Activated CD4-positive, alpha-beta T cell treated with anti-CD3 and anti-CD28 coated beads, Interleukin-2, amount 10 ng/mL, durations not matched to agents 7 days and 5 days (primary cell): ENCODE measurements at regions not wholly inside any gene's neighbourhood (a gene's known extent, or its start where the extent isn't known, plus 50 kb on each side); places are given as distances from the start of the nearest gene placed in this dataset.

ENCODE experiments used
- CTCF ChIA-PET: fragments of 350-600 bp; sonication (Branson Sonifier 250); formaldehyde crosslinking; loops from one replicate; lab custom pipeline; 2021; ENCODE audit warnings: antibody characterized with exemption; lab: Charles Lee
- POLR2A ChIA-PET: fragments of 350-600 bp; sonication (Branson Sonifier 250); formaldehyde crosslinking; loops from one replicate; lab custom pipeline; 2021; ENCODE audit warnings: antibody characterized with exemption; lab: Charles Lee
- DNase-seq: peaks from one replicate; pipeline ENCODE4 v3.0.0-alpha.2; 2020
- H3K27ac Mint-ChIP-seq: one replicate; pipeline ENCODE4 v1.8.0; 2021; ENCODE audit warnings: mild to moderate bottlenecking, moderate library complexity, mixed read lengths
- H3K27me3 Mint-ChIP-seq: one replicate; pipeline ENCODE4 v1.8.0; 2021; ENCODE audit warnings: mixed read lengths
- H3K36me3 Mint-ChIP-seq: one replicate; pipeline ENCODE4 v1.8.0; 2021; ENCODE audit warnings: low read depth, mixed read lengths
- H3K4me1 Mint-ChIP-seq: one replicate; pipeline ENCODE4 v1.8.0; 2021; ENCODE audit warnings: mixed read lengths
- H3K4me3 Mint-ChIP-seq: one replicate; pipeline ENCODE4 v1.8.0; 2021; ENCODE audit warnings: mild to moderate bottlenecking, moderate library complexity, mixed read lengths
- H3K9me3 Mint-ChIP-seq: one replicate; pipeline ENCODE4 v1.8.0; 2021; ENCODE audit warnings: mixed read lengths

DNA sequence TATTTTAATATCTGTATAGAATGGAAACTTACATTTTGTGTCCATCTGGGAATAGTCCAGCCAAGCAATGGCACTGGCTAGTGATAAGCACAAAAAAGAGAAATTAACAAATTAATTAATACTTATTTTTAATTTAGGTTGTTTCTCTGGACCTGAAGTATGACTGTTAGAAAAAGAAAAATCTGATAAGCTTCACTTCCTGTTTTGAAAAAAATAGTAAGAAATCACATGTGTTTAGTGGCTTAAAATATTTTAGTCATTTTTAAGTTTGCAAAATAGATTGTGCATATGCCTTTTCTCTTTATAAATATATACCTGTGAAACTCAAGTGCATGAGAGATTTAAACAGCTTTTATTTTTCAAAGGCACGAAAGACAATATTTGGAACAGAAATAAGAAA is 50.1 kb upstream of the CREB5 start:
- no peak overlapping the region for H3K4me3 Mint-ChIP-seq
- H3K4me1 Mint-ChIP-seq = no peaks in the 10 kb centered on the region
- POLR2A ChIA-PET = no interaction called here
- no peak overlapping the region for H3K27ac Mint-ChIP-seq
- peaks cover 9% of the 10 kb centered on the region for H3K27me3 Mint-ChIP-seq
- CTCF ChIA-PET = no interaction called here
- DNase-seq = no peak
- no peaks in the 10 kb centered on the region for H3K36me3 Mint-ChIP-seq
- H3K9me3 Mint-ChIP-seq = peaks cover 17% of the 10 kb centered on the region
